ENCODE measurements at regions not wholly inside any gene's neighbourhood (a gene's known extent, or its start where the extent isn't known, plus 50 kb on each side); places are given as distances from the start of the nearest gene placed in this dataset.

- Histone ChIP-seq H3K4me1 (ENCODE audit: control insufficient read depth, insufficient read depth, low read length) (no peaks in the 10 kb centered on the region), H3K36me3 (ENCODE audit: control insufficient read depth in 2 of 2, insufficient read depth in 1 of 2, low read length in 2 of 2) (no peaks in the 10 kb centered on the region), H3K9me3 (ENCODE audit: control insufficient read depth, insufficient read depth, low read depth, low read length) (no peaks in the 10 kb centered on the region), H3K27ac (ENCODE audit: extremely low read depth, low read depth, low read length) (no peak overlapping the region), H3K4me3 (ENCODE audit: low read depth, low read length) (no peak overlapping the region)
- POLR2A ChIA-PET = no interaction called here
- TF ChIP-seq ZNF529 (tag by site-specific recombination; IDR thresholded peaks at IDR 0.05; ENCODE audit: insufficient replicate concordance) (no peak), GLIS2 (tag by site-specific recombination; IDR thresholded peaks at IDR 0.05) (no peak), ZNF214 (tag by site-specific recombination; IDR thresholded peaks at IDR 0.05; ENCODE audit: borderline replicate concordance) (no peak), ZNF18 (tag by site-specific recombination; IDR thresholded peaks at IDR 0.05) (no peak)
- CTCF ChIA-PET = no interaction called here
Observed at GRCh38 chr15:29618586-29618985, 203.7 kb downstream of the TJP1 start.

- Histone ChIP-seq H3K4me3 (ENCODE audit: low read depth, low read length) (no peak overlapping the region), H3K9me3 (ENCODE audit: control insufficient read depth, insufficient read depth, low read depth, low read length) (no peaks in the 10 kb centered on the region), H3K27ac (ENCODE audit: extremely low read depth, low read depth, low read length) (no peak overlapping the region), H3K36me3 (ENCODE audit: control insufficient read depth in 2 of 2, insufficient read depth in 1 of 2, low read length in 2 of 2) (no peaks in the 10 kb centered on the region), H3K4me1 (ENCODE audit: control insufficient read depth, insufficient read depth, low read length) (no peaks in the 10 kb centered on the region)
- CTCF ChIA-PET = no interaction called here
- TF ChIP-seq YY2 (tag by site-specific recombination; IDR thresholded peaks at IDR 0.05) = no peak
- no peak for TF ChIP-seq ZNF561 (tag by site-specific recombination; IDR thresholded peaks at IDR 0.05; ENCODE audit: borderline replicate concordance)
- TF ChIP-seq ZNF426 (tag by site-specific recombination; IDR thresholded peaks at IDR 0.05) = no peak
- TF ChIP-seq ZNF398 (tag by site-specific recombination; IDR thresholded peaks at IDR 0.05) = no peak
- TF ChIP-seq ZEB2 (tag by site-specific recombination; IDR thresholded peaks at IDR 0.05) = no peak
- TF ChIP-seq ZNF211 (tag by site-specific recombination; IDR thresholded peaks at IDR 0.05; ENCODE audit: low read depth) = no peak
- POLR2A ChIA-PET = no interaction called here
Observed at GRCh38 chr15:29616512-29616911, 205.8 kb downstream of the TJP1 start.

GRCh38 chr15:29615791-29616190 is 206.5 kb downstream of the TJP1 start:
- no peak overlapping the region for H3K4me3 ChIP-seq (ENCODE audit: low read depth, low read length)
- ChIA-PET CTCF (no interaction called here), POLR2A (no interaction called here)

More at GRCh38 chr15:29615791-29616190, 206.5 kb downstream of the TJP1 start:
- H3K36me3 ChIP-seq (ENCODE audit: control insufficient read depth in 2 of 2, insufficient read depth in 1 of 2, low read length in 2 of 2) = no peaks in the 10 kb centered on the region
- no peaks in the 10 kb centered on the region for H3K4me1 ChIP-seq (ENCODE audit: control insufficient read depth, insufficient read depth, low read length)
- no peak for TF ChIP-seq ZBTB44 (tag by site-specific recombination; IDR thresholded peaks at IDR 0.05)
- TF ChIP-seq MZF1 (tag by site-specific recombination; IDR thresholded peaks at IDR 0.05; ENCODE audit: borderline replicate concordance) = no peak
- TF ChIP-seq AEBP2 (tag by site-specific recombination; IDR thresholded peaks at IDR 0.05; ENCODE audit: borderline replicate concordance) = no peak
- TF ChIP-seq ZEB2 (tag by site-specific recombination; IDR thresholded peaks at IDR 0.05) = no peak
- no peak for TF ChIP-seq ZNF449 (tag by site-specific recombination; IDR thresholded peaks at IDR 0.05)
- TF ChIP-seq ELK4 (IDR thresholded peaks at IDR 0.05; ENCODE audit: borderline replicate concordance, low read depth, low read length) = no peak
- TF ChIP-seq ZNF548 (tag by site-specific recombination; IDR thresholded peaks at IDR 0.05) = no peak
- no peak for TF ChIP-seq ZNF544 (tag by site-specific recombination; IDR thresholded peaks at IDR 0.05)
- TF ChIP-seq ZSCAN23 (tag by site-specific recombination; IDR thresholded peaks at IDR 0.05) = no peak
- no peak for TF ChIP-seq ZNF549 (tag by site-specific recombination; IDR thresholded peaks at IDR 0.05)
- TF ChIP-seq ZNF423 (tag by site-specific recombination; IDR thresholded peaks at IDR 0.05) = no peak
- no peaks in the 10 kb centered on the region for H3K9me3 ChIP-seq (ENCODE audit: control insufficient read depth, insufficient read depth, low read depth, low read length)
- no peak overlapping the region for H3K27ac ChIP-seq (ENCODE audit: extremely low read depth, low read depth, low read length)
